Head of caudate nucleus (tissue), 42 donors: ENCODE measurements at regions not wholly inside any gene's neighbourhood (a gene's known extent, or its start where the extent isn't known, plus 50 kb on each side); places are given as distances from the start of the nearest gene placed in this dataset.
"Not testable (repeated sequence)": the region's sequence is repeated elsewhere in the genome, so short reads cannot be mapped to it uniquely, and the experiment has no call there.

Experiments used
- DNase-seq, 42 donors: peaks; one replicate each; pipeline versions ENCODE4 v3.0.0 to v3.0.0-alpha.2; 2020 to 2021; ENCODE audit warnings: mixed read lengths in 7 of 42
- intact Hi-C: fragments of 100-400 bp; cut with DNase I; formaldehyde crosslinking; loops from one replicate; pipeline ENCODE4 v1.15.0; 2022

DNA sequence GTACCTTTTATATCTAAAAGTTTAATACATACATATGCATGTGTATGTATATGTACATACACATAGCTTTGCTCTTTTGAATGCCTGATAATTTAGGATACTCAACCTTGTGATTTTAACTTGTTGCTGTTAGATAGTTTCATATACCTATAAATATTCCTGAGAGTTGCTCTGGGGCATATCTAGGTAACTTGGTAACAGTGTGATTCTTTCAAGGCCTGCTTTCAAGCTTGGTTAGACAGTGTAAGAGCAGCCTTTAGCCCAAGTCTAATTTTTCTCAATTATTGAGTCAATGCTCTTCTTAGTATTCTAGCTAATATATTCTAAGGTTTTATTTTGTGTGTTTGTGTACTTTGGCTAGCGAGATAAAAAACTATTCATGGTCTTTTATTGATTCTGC, 762.1 kb upstream of the MIR17HG start:
- intact Hi-C loops, result no loop called here
- DNase-seq, result no peak

- intact Hi-C loops, result no loop called here
- no peak for DNase-seq
Observed at GRCh38 chr13:90591260-90591926, 756.1 kb upstream of the MIR17HG start.

GRCh38 chr13:90591927-90592268, 755.6 kb upstream of the MIR17HG start:
- intact Hi-C loops, result no loop called here
- no peak for DNase-seq

GRCh38 chr13:90592943-90593342, 754.5 kb upstream of the MIR17HG start:
- DNase-seq, result no peak
- intact Hi-C loops, result no loop called here

- intact Hi-C loops, result no loop called here
- no peak for DNase-seq
Observed at GRCh38 chr13:90594681-90595080, 752.8 kb upstream of the MIR17HG start.

DNA sequence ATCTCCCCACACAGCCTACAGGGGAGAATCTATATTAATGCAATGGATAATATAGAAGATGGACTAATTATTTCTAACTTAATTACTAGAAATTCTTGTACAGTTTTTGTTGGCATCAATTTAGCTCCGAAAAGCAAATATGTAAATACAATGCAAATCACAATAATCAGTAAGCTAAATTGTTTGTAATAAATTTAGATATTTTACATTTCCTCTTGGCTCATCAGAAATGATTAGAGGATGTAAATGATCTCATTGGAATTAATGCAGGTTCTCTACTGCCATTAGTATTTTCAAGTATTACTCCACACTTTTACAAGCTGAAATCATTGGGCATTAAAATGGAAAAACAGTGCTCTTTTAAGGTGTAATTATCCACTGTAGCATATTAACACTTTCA, 741.8 kb upstream of the MIR17HG start:
- DNase-seq, result no peak
- intact Hi-C loops, result no loop called here

GRCh38 chr13:90606921-90607320, 740.6 kb upstream of the MIR17HG start:
- DNase-seq, intact Hi-C loops: not testable (repeated sequence)

GRCh38 chr13:90612391-90612790, 735.1 kb upstream of the MIR17HG start:
- DNase-seq, result no peak
- intact Hi-C loops, result no loop called here

GRCh38 chr13:90613076-90613795, 734.3 kb upstream of the MIR17HG start:
- intact Hi-C loops, result no loop called here
- DNase-seq, result no peak

DNA sequence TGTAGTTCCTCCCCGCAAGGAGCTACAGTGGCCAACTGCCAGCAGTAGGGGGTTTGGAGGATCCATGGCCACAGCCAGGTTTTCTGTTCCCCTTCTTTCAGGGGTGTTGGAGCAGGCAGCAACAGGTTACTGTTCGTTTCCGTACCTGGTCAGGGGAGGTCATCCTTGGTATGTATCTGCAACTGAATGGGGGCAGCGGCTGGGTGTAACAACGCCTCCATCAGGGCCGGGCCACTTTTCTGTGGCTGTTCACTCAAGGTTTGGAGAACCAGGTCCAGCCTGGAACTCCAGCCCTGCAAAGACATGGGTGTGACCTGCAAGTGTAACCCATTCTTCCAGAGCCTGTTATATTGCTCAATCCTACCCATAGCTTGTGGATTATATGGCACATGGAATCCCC, 732.3 kb upstream of the MIR17HG start:
- intact Hi-C loops, result no loop called here
- DNase-seq, result no peak

- DNase-seq, result no peak
- intact Hi-C loops, result no loop called here
Observed at GRCh38 chr13:90615767-90616166, 731.7 kb upstream of the MIR17HG start.

GRCh38 chr13:90618133-90618532, 729.4 kb upstream of the MIR17HG start:
- no peak for DNase-seq
- intact Hi-C loops, result no loop called here

- intact Hi-C loops, result no loop called here
- no peak for DNase-seq
Observed at GRCh38 chr13:90622541-90622940, 724.9 kb upstream of the MIR17HG start.

DNA sequence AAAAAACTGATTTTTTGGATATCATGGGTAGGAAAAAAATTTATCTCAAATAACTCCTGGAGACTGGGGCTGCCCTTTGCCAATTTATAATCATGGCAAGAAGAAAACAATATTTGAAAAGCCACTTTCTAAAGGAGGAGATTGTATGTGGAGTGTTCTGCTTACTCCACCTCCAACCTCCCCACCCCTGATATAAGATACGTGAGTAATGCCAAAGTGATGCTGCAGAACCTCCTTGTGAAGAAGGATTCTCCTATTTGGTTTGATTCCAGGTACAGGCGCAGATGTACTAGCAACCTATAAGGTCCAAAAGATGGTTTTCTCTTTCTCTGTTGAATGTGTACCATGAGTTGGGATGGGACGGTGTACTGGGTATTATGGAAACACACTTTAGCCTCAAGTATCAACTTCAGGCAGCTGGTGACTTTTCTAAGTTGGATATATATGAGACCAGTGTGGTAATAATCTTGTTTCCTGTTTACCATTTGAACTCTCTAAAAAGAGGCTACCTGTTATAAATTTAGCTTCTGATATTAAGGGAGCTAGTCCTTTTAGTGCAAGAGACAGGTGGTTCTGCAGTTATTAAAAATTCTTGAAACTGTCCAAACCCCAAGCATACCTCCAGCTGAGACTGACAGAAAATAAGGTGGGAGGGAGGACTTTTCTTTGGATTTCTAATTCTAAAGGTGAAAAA, 724.0 kb upstream of the MIR17HG start:
- intact Hi-C loops, result no loop called here

DNA sequence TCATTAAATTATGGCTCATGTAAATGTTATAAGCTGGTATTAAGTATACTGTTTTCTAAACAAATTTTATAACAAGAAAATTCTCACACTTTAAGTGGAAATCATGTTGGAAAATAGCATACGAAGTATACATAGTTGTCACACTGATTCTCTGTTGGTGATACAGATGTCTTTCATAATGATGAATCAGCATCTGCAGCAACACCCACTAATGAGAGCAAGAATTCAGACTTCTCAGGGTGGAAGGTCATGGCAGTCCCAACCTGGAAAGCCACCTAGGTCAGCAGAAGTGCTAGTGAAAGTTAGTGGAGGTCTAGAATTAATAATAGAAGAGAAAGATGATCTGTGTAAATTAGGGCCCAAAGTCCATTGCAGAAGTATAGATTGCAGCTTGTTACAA, 719.7 kb upstream of the MIR17HG start:
- DNase-seq, result no peak
- intact Hi-C loops, result no loop called here

More for the DNA sequence above, 724.0 kb upstream of the MIR17HG start:
- no peak for DNase-seq

GRCh38 chr13:90628471-90628870, 719.0 kb upstream of the MIR17HG start:
- intact Hi-C loops, result no loop called here
- DNase-seq, result no peak

DNA sequence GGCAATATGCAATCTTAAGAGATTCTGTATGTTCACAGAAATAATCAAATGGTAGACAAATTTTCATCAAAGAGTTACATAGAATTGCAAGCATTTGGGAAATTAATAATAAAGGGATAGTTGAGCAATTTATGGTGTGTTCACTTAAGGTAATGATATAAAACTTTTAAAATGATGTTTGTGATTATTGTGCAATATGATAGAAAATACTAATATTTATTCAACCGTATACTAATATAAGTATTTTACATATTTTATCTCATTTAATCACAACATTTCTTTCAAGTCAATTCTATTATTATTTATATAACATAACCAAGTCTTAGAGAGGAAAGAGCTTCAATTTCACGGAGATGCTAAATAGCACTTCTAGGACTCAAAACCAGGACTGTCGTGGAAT, 716.8 kb upstream of the MIR17HG start:
- no peak for DNase-seq
- intact Hi-C loops, result no loop called here

DNA sequence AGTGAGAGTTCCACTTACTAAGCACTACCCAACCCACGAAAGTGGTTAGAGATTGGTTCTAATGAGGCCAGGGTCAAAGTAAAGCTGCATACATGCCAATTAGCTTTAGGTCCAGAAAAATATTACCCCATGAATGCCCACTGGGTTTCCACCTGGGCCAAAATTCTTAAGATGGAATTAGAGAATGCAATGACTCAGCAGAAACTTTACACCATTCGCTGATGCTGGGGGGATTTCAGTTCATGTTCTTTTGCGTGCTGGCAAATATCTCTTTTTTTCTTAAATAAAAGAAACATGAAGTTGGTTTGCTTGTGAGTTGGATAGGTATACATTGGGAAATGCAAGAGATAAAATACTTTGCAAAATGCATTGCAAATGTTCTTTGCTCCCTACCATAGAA, 715.3 kb upstream of the MIR17HG start:
- intact Hi-C loops, result no loop called here
- no peak for DNase-seq

DNA sequence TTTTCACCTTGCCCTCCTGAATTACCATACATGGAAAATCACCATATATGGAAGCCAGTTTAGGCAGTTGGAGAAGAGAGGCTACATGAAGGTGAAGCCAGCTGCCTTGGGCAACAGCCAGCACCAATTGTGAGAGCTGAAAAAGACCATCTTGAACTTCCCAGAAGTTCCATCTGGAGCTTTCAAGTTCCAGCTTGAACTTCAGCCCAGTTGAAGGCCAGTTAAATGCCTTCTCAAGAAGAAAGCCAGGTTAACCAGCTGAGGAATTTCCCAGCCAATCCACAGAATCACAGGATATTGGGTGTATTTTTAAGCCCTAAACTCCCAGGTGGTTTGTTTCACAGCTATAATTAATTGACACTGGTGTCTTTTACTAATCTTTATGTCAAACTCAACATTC, 713.6 kb upstream of the MIR17HG start:
- no peak for DNase-seq
- intact Hi-C loops, result no loop called here

GRCh38 chr13:90640976-90641375, 706.5 kb upstream of the MIR17HG start:
- intact Hi-C loops, result no loop called here

GRCh38 chr13:90641884-90642283, 705.6 kb upstream of the MIR17HG start:
- intact Hi-C loops, result no loop called here
- no peak for DNase-seq

More at GRCh38 chr13:90640976-90641375, 706.5 kb upstream of the MIR17HG start:
- no peak for DNase-seq
